ENCODE measurements at regions not wholly inside any gene's neighbourhood (a gene's known extent, or its start where the extent isn't known, plus 50 kb on each side); places are given as distances from the start of the nearest gene placed in this dataset.
"Not testable (repeated sequence)": the region's sequence is repeated elsewhere in the genome, so short reads cannot be mapped to it uniquely, and the experiment has no call there.

- DNase-seq, result no peak
Measured at GRCh38 chr2:116491292-116491691, 1323.2 kb upstream of the DDX18 start.

GRCh38 chr2:116499389-116499788 lies 1315.1 kb upstream of the DDX18 start:
- DNase-seq, result no peak

GRCh38 chr2:116510117-116510671 lies 1304.3 kb upstream of the DDX18 start:
- peak in 3 of 56 donors; percentile 3 to 14 (median 7) for DNase-seq

- DNase-seq, result no peak
Measured at GRCh38 chr2:116511426-116511825, 1303.1 kb upstream of the DDX18 start.

- no peak for DNase-seq
Measured at GRCh38 chr2:116513991-116514390, 1300.5 kb upstream of the DDX18 start.

- DNase-seq, result no peak
Measured at GRCh38 chr2:116517936-116518335, 1296.6 kb upstream of the DDX18 start.

- no peak for DNase-seq
Measured at GRCh38 chr2:116537811-116538210, 1276.7 kb upstream of the DDX18 start.

GRCh38 chr2:116545286-116546068 lies 1269.0 kb upstream of the DDX18 start:
- no peak for DNase-seq

GRCh38 chr2:116552738-116553419 lies 1261.6 kb upstream of the DDX18 start:
- not testable (repeated sequence) for DNase-seq

DNA sequence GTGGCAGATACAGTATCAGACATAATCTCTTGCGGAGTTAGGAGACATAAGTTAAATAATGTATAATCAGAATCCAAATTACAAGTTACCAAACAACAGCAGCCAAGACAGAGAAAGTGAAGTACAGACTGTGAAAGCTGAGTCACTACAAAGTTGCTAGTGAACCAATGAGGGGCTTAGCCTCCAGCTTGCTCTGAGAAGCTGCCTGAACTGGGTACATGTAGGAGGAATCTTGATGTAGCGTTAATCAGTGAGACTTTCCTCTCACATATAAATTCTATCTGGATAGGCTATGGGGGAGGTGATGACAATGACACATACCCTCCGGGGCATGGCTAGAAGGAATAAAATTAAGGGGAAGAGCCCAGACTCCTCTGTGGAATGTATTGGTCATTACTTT lies 1234.3 kb upstream of the DDX18 start:
- peak in 17 of 56 donors; percentile 0 to 67 (median 20) for DNase-seq

- no peak for DNase-seq
Measured at GRCh38 chr2:116582850-116583249, 1231.6 kb upstream of the DDX18 start.

DNA sequence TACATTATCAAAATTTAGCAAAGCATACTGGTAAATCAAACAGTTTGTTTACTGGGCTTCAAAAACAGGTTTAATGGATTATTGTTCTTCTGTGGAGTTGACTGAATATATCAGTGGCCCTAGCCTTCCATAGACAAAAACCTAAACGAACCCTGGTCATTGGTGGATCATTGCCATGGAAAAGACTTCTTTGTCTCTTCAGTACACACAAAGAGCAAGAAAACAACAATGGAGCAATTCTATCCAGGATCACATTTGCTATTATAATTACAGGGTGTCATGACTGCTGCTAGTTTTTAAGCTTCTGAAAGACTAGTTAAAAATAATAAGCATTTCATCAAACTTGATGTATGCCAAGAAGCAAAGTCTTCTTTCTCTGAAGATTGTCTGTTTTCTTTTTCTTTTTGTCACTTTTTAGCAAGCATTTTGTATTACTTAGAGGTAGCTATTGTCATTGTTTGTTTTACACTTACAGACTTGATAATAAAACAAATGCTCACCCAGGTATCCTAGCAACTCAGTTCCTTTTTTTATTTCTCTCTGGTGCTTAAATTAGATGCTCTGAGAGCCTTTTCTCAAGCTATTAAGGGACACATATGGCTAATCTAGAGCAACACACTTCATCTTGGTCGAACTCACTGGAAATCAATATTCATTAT lies 1228.7 kb upstream of the DDX18 start:
- no peak for DNase-seq

GRCh38 chr2:116586328-116586689 lies 1228.2 kb upstream of the DDX18 start:
- DNase-seq, result no peak
